PC-3 (cell line): ENCODE measurements at regions not wholly inside any gene's neighbourhood (a gene's known extent, or its start where the extent isn't known, plus 50 kb on each side); places are given as distances from the start of the nearest gene placed in this dataset.

Experiments
- ATAC-seq: fragments of 200-7000 bp; cut with Tn5 transposase; 2 replicates; pipeline ENCODE4 v1.9.1; 2020; ENCODE audit warnings: mild to moderate bottlenecking, moderate library complexity
- BruUV-seq: library from RNA; stranded (reverse); fragments of 400-500 nt; replicated peaks from 2 replicates; lab custom pipeline; 2021; lab: Mats Ljungman, UMichigan
- CTCF ChIA-PET: fragments of 300-600 bp; sonication (Branson Sonifier 250); formaldehyde crosslinking; loops from one replicate; lab custom pipeline; 2022; ENCODE audit warnings: antibody characterized with exemption; lab: Charles Lee
- POLR2A ChIA-PET: fragments of 300-600 bp; sonication (Branson Sonifier 250); formaldehyde crosslinking; loops from one replicate; lab custom pipeline; 2022; ENCODE audit warnings: antibody characterized with exemption; ENCODE audit not compliant: unreplicated experiment; lab: Charles Lee
- DNase-seq: peaks from one replicate; pipeline ENCODE4 v3.0.0-alpha.2; 2015
- H2AFZ ChIP-seq: fragments of 300-600 bp; sonication (generic); 2 replicates; pipeline ENCODE4 v1.6.0; 2016; ENCODE audit warnings: antibody characterized with exemption, low read length
- H3F3A ChIP-seq: fragments of 300-600 bp; sonication (generic); one replicate; pipeline ENCODE4 v1.6.0; 2017; ENCODE audit warnings: antibody characterized with exemption, low read length, control low read depth, mild to moderate bottlenecking; ENCODE audit not compliant: unreplicated experiment
- H3K27ac ChIP-seq: fragments of 300-600 bp; sonication (generic); 2 replicates; pipeline ENCODE4 v1.5.1; 2016; ENCODE audit warnings: mild to moderate bottlenecking, low read length
- H3K27me3 ChIP-seq: fragments of 300-600 bp; sonication (generic); 2 replicates; pipeline ENCODE4 v1.6.1; 2016; ENCODE audit warnings: low read length, mixed read lengths
- H3K36me3 ChIP-seq: fragments of 300-600 bp; sonication (generic); 2 replicates; pipeline ENCODE4 v1.6.1; 2016; ENCODE audit warnings: low read depth, mixed run types, low read length, mixed read lengths
- H3K4me1 ChIP-seq: fragments of 300-600 bp; sonication (generic); 2 replicates; pipeline ENCODE4 v1.5.1; 2016; ENCODE audit warnings: low read length; ENCODE audit not compliant: insufficient read depth
- H3K4me2 ChIP-seq: fragments of 300-600 bp; sonication (generic); 2 replicates; pipeline ENCODE4 v1.6.0; 2016; ENCODE audit warnings: low read length
- H3K4me3 ChIP-seq: fragments of 300-600 bp; sonication (generic); 2 replicates; pipeline ENCODE4 v1.5.1; 2016; ENCODE audit warnings: mild to moderate bottlenecking, low read length, mixed read lengths
- H3K79me2 ChIP-seq: fragments of 300-600 bp; sonication (generic); 2 replicates; pipeline ENCODE4 v1.6.1; 2017; ENCODE audit warnings: low read length, mixed read lengths
- H3K9ac ChIP-seq: fragments of 300-600 bp; sonication (generic); 2 replicates; pipeline ENCODE4 v1.6.0; 2016; ENCODE audit warnings: mild to moderate bottlenecking, low read length
- H3K9me2 ChIP-seq: fragments of 300-600 bp; sonication (generic); replicated peaks from 2 replicates; pipeline ENCODE4 v1.6.1; 2016; ENCODE audit warnings: mixed run types, low read length, mixed read lengths
- H3K9me3 ChIP-seq: fragments of 300-600 bp; sonication (generic); 2 replicates; pipeline ENCODE4 v1.6.1; 2016; ENCODE audit warnings: low read length, mixed read lengths
- H4K20me1 ChIP-seq: fragments of 300-600 bp; sonication (generic); 2 replicates; pipeline ENCODE4 v1.6.1; 2016; ENCODE audit warnings: low read length, mixed read lengths
- CTCF ChIP-seq: fragments of 300-600 bp; sonication (generic); conservative IDR thresholded peaks from 2 replicates; pipeline ENCODE4 v1.5.1; 2017; ENCODE audit warnings: antibody characterized with exemption, low read depth, mild to moderate bottlenecking, low read length
- EZH2 ChIP-seq: fragments of 300-600 bp; sonication (generic); IDR thresholded peaks from one replicate; pipeline ENCODE4 v1.6.1; 2017; ENCODE audit warnings: antibody characterized with exemption, mild to moderate bottlenecking, low read length; ENCODE audit not compliant: unreplicated experiment
- EZH2phosphoT487 ChIP-seq: fragments of 300-600 bp; sonication (generic); IDR thresholded peaks from 2 replicates; pipeline ENCODE4 v1.6.1; 2018; ENCODE audit warnings: mild to moderate bottlenecking, antibody characterized with exemption, low read length, borderline replicate concordance
- intact Hi-C: fragments of 100-400 bp; cut with micrococcal nuclease; formaldehyde crosslinking; loops from 2 replicates; pipeline ENCODE4 v1.9.0; 2023

- Histone ChIP-seq H3K9me2 (no peaks in the 10 kb centered on the region), H3K27ac (no peak overlapping the region), H3K36me3 (no peaks in the 10 kb centered on the region), H2AFZ (no peak overlapping the region), H3K4me3 (no peak overlapping the region), H3K4me1 (no peaks in the 10 kb centered on the region), H3K79me2 (no peaks in the 10 kb centered on the region), H4K20me1 (no peaks in the 10 kb centered on the region), H3F3A (no peaks in the 10 kb centered on the region), H3K27me3 (no peaks in the 10 kb centered on the region), H3K4me2 (no peak overlapping the region), H3K9ac (no peak overlapping the region), H3K9me3 (no peaks in the 10 kb centered on the region)
- ATAC-seq = no peak
- POLR2A ChIA-PET = no interaction called here
- intact Hi-C loops = no loop called here
- CTCF ChIA-PET = no interaction called here
- no peak for TF ChIP-seq CTCF
- TF ChIP-seq EZH2phosphoT487 = no peak
- no peak for TF ChIP-seq EZH2
- BruUV-seq = no TSS peak
- DNase-seq = no peak
Observed at GRCh38 chr4:165631912-165632311, 241.1 kb upstream of the TLL1 start.

GRCh38 chr4:165634766-165635165 lies 238.3 kb upstream of the TLL1 start:
- TF ChIP-seq EZH2phosphoT487 (no peak), CTCF (no peak), EZH2 (no peak)
- POLR2A ChIA-PET = no interaction called here
- no peak overlapping the region for H3K9ac ChIP-seq
- no peak overlapping the region for H3K4me2 ChIP-seq
- no peaks in the 10 kb centered on the region for H4K20me1 ChIP-seq
- no peaks in the 10 kb centered on the region for H3K36me3 ChIP-seq
- DNase-seq = no peak
- no peak overlapping the region for H2AFZ ChIP-seq
- H3K4me3 ChIP-seq = no peak overlapping the region
- no peaks in the 10 kb centered on the region for H3K27me3 ChIP-seq
- BruUV-seq = no TSS peak
- no peaks in the 10 kb centered on the region for H3K79me2 ChIP-seq
- no peaks in the 10 kb centered on the region for H3K9me2 ChIP-seq
- no peak for ATAC-seq
- no peaks in the 10 kb centered on the region for H3K9me3 ChIP-seq
- H3K27ac ChIP-seq = no peak overlapping the region
- CTCF ChIA-PET = no interaction called here
- intact Hi-C loops = no loop called here
- no peaks in the 10 kb centered on the region for H3K4me1 ChIP-seq
- no peaks in the 10 kb centered on the region for H3F3A ChIP-seq

GRCh38 chr4:165635381-165635780 lies 237.7 kb upstream of the TLL1 start:
- ChIA-PET POLR2A (no interaction called here), CTCF (no interaction called here)
- Histone ChIP-seq H3K79me2 (no peaks in the 10 kb centered on the region), H3F3A (no peaks in the 10 kb centered on the region), H3K9me3 (no peaks in the 10 kb centered on the region), H3K27ac (no peak overlapping the region), H4K20me1 (no peaks in the 10 kb centered on the region), H2AFZ (no peak overlapping the region), H3K9me2 (no peaks in the 10 kb centered on the region), H3K36me3 (no peaks in the 10 kb centered on the region), H3K27me3 (no peaks in the 10 kb centered on the region), H3K4me2 (no peak overlapping the region), H3K9ac (no peak overlapping the region), H3K4me1 (no peaks in the 10 kb centered on the region), H3K4me3 (no peak overlapping the region)
- TF ChIP-seq EZH2 (no peak), EZH2phosphoT487 (no peak), CTCF (no peak)
- no TSS peak for BruUV-seq
- ATAC-seq (no peak), DNase-seq (no peak)
- intact Hi-C loops = no loop called here
